HG02840 (cell line): ENCODE measurements at regions not wholly inside any gene's neighbourhood (a gene's known extent, or its start where the extent isn't known, plus 50 kb on each side); places are given as distances from the start of the nearest gene placed in this dataset.

Experiments
- ATAC-seq: cut with Tn5 transposase; IDR thresholded peaks from one replicate; pipeline ENCODE4 v1.9.1; 2021; ENCODE audit warnings: mild to moderate bottlenecking, moderate library complexity, moderate number of reproducible peaks; ENCODE audit not compliant: unreplicated experiment, low FRiP score

GRCh38 chr3:23002151-23002550 is 201.0 kb upstream of the UBE2E2 start:
- no peak for ATAC-seq

GRCh38 chr3:23002836-23003732 is 200.0 kb upstream of the UBE2E2 start:
- no peak for ATAC-seq

GRCh38 chr3:23003733-23004046 is 199.4 kb upstream of the UBE2E2 start:
- ATAC-seq = no peak

- ATAC-seq = no peak
Measured at GRCh38 chr3:23004971-23005370, 198.2 kb upstream of the UBE2E2 start.

GRCh38 chr3:23017801-23018200 is 185.3 kb upstream of the UBE2E2 start:
- no peak for ATAC-seq

- ATAC-seq = no peak
Measured at GRCh38 chr3:23019596-23020300, 183.4 kb upstream of the UBE2E2 start.

GRCh38 chr3:23028294-23028693 is 174.8 kb upstream of the UBE2E2 start:
- no peak for ATAC-seq

- ATAC-seq = no peak
Measured at GRCh38 chr3:23029001-23029400, 174.1 kb upstream of the UBE2E2 start.

- no peak for ATAC-seq
Measured at GRCh38 chr3:23035927-23036640, 167.0 kb upstream of the UBE2E2 start.

GRCh38 chr3:23036728-23037127 is 166.4 kb upstream of the UBE2E2 start:
- ATAC-seq = peak; percentile 87

- ATAC-seq = no peak
Measured at GRCh38 chr3:23038471-23038870, 164.7 kb upstream of the UBE2E2 start.

- ATAC-seq = no peak
Measured at GRCh38 chr3:23041918-23042696, 161.0 kb upstream of the UBE2E2 start.

GRCh38 chr3:23044463-23044862 is 158.7 kb upstream of the UBE2E2 start:
- no peak for ATAC-seq

GRCh38 chr3:23046536-23046935 is 156.6 kb upstream of the UBE2E2 start:
- no peak for ATAC-seq

- ATAC-seq = no peak
Measured at GRCh38 chr3:23051240-23052140, 151.6 kb upstream of the UBE2E2 start.

- no peak for ATAC-seq
Measured at GRCh38 chr3:23052208-23052607, 150.9 kb upstream of the UBE2E2 start.

GRCh38 chr3:23052620-23053019 is 150.5 kb upstream of the UBE2E2 start:
- no peak for ATAC-seq

- ATAC-seq = no peak
Measured at GRCh38 chr3:23055733-23056376, 147.3 kb upstream of the UBE2E2 start.

GRCh38 chr3:23062582-23062981 is 140.5 kb upstream of the UBE2E2 start:
- ATAC-seq = no peak
